Keratinocyte (primary cell): ENCODE measurements at regions not wholly inside any gene's neighbourhood (a gene's known extent, or its start where the extent isn't known, plus 50 kb on each side); places are given as distances from the start of the nearest gene placed in this dataset.

Experiments
- DNase-seq: peaks from one replicate; pipeline ENCODE4 v3.0.0-alpha.2; 2011; ENCODE audit warnings: low read depth, missing footprints, low spot score
- FAIRE-seq: peaks from 2 replicates; lab custom pipeline; 2011; peaks lifted over from hg19 to GRCh38; lab: Jason Lieb, UNC
- H2AFZ ChIP-seq: 2 replicates; pipeline ENCODE4 v1.6.0; 2012; ENCODE audit warnings: low read length, control low read depth, inconsistent platforms; ENCODE audit not compliant: control insufficient read depth
- H3K27ac ChIP-seq: 2 replicates; pipeline ENCODE4 v1.5.1; 2011; ENCODE audit warnings: low read length; ENCODE audit not compliant: control insufficient read depth, insufficient read depth
- H3K27me3 ChIP-seq: 3 replicates; pipeline ENCODE4 v1.6.0; 2011; ENCODE audit warnings: low read length; ENCODE audit not compliant: control insufficient read depth, insufficient read depth; ENCODE audit errors: extremely low read depth
- H3K36me3 ChIP-seq, 2 experiments: 2 replicates in 1 of 2; 3 replicates in 1 of 2; pipeline ENCODE4 v1.5.1; 2011; ENCODE audit warnings: low read length in 2 of 2, mild to moderate bottlenecking in 1 of 2; ENCODE audit not compliant: control insufficient read depth in 2 of 2, insufficient read depth in 2 of 2; ENCODE audit errors: extremely low read depth in 1 of 2
- H3K4me1 ChIP-seq: 3 replicates; pipeline ENCODE4 v1.5.1; 2011; ENCODE audit warnings: low read length; ENCODE audit not compliant: control insufficient read depth, insufficient read depth; ENCODE audit errors: extremely low read depth
- H3K4me2 ChIP-seq: 3 replicates; pipeline ENCODE4 v1.6.0; 2011; ENCODE audit warnings: low read depth, low read length; ENCODE audit not compliant: control insufficient read depth, insufficient read depth; ENCODE audit errors: extremely low read depth
- H3K4me3 ChIP-seq, 3 experiments: fragments of 200-600 bp in 1 of 3; sonication (generic) in 1 of 3; 2 replicates in 2 of 3; 3 replicates in 1 of 3; pipeline ENCODE4 v1.5.1; 2011 to 2016; ENCODE audit warnings: low read length in 3 of 3, mild to moderate bottlenecking in 3 of 3, control low read depth in 2 of 3, inconsistent platforms in 1 of 3, low read depth in 1 of 3, mixed read lengths in 1 of 3, mixed run types in 1 of 3, moderate library complexity in 1 of 3; ENCODE audit not compliant: control insufficient read depth in 2 of 3, insufficient read depth in 2 of 3; ENCODE audit errors: extremely low read depth in 1 of 3
- H3K79me2 ChIP-seq: 2 replicates; pipeline ENCODE4 v1.6.0; 2012; ENCODE audit warnings: low read length; ENCODE audit not compliant: control insufficient read depth, insufficient read depth
- H3K9ac ChIP-seq: 3 replicates; pipeline ENCODE4 v1.6.0; 2011; ENCODE audit warnings: low read length; ENCODE audit not compliant: control insufficient read depth, insufficient read depth; ENCODE audit errors: extremely low read depth
- H3K9me1 ChIP-seq: 3 replicates; pipeline ENCODE4 v1.6.0; 2011; ENCODE audit warnings: low read length; ENCODE audit not compliant: control insufficient read depth, insufficient read depth; ENCODE audit errors: extremely low read depth
- H3K9me3 ChIP-seq: 2 replicates; pipeline ENCODE4 v1.5.1; 2012; ENCODE audit warnings: low read depth, low read length; ENCODE audit not compliant: control insufficient read depth
- H4K20me1 ChIP-seq: 3 replicates; pipeline ENCODE4 v1.6.0; 2011; ENCODE audit warnings: low read length; ENCODE audit not compliant: control insufficient read depth, insufficient read depth; ENCODE audit errors: extremely low read depth
- EZH2 ChIP-seq: IDR thresholded peaks from one replicate; pipeline ENCODE4 v1.6.1; 2012; ENCODE audit warnings: inconsistent platforms, mild to moderate bottlenecking, low read length, moderate library complexity
- dilution Hi-C: fragments of 300-500 bp; cut with MboI; formaldehyde crosslinking; loops from one replicate; pipeline ENCODE4 v1.7.0; 2020; ENCODE audit warnings: low sequenced_read_pairs; ENCODE audit not compliant: extremely low pct_ligation_motif_present
- TF ChIP-seq, protein P1 (sequence below), 3 experiments: IDR thresholded peaks in 1 of 3; conservative IDR thresholded peaks in 1 of 3; optimal IDR thresholded peaks in 1 of 3; 2 replicates in 2 of 3; 3 replicates in 1 of 3; pipeline versions ENCODE3 to v1.5.1; 2011; ENCODE audit warnings: low read length in 3 of 3, mild to moderate bottlenecking in 3 of 3, moderate library complexity in 2 of 3, control low read depth in 1 of 3, inconsistent platforms in 1 of 3; ENCODE audit not compliant: insufficient read depth in 2 of 3; ENCODE audit errors: extremely low read depth in 1 of 3

GRCh38 chr10:2139746-2140145 is 402.4 kb upstream of the ADARB2 start:
- Histone ChIP-seq H3K4me1 (no peaks in the 10 kb centered on the region), H3K79me2 (no peaks in the 10 kb centered on the region), H2AFZ (no peak overlapping the region), H4K20me1 (no peaks in the 10 kb centered on the region), H3K9me1 (no peaks in the 10 kb centered on the region), H3K9ac (no peak overlapping the region), H3K9me3 (no peaks in the 10 kb centered on the region), H3K4me2 (no peak overlapping the region), H3K27me3 (no peaks in the 10 kb centered on the region), H3K36me3 (no peaks in the 10 kb centered on the region), H3K4me3 (no peak overlapping the region), H3K27ac (no peak overlapping the region)
- dilution Hi-C loops = no loop called here
- FAIRE-seq (no peak), DNase-seq (no peak)
- TF ChIP-seq EZH2 = no peak
- TF ChIP-seq, protein P1, sequence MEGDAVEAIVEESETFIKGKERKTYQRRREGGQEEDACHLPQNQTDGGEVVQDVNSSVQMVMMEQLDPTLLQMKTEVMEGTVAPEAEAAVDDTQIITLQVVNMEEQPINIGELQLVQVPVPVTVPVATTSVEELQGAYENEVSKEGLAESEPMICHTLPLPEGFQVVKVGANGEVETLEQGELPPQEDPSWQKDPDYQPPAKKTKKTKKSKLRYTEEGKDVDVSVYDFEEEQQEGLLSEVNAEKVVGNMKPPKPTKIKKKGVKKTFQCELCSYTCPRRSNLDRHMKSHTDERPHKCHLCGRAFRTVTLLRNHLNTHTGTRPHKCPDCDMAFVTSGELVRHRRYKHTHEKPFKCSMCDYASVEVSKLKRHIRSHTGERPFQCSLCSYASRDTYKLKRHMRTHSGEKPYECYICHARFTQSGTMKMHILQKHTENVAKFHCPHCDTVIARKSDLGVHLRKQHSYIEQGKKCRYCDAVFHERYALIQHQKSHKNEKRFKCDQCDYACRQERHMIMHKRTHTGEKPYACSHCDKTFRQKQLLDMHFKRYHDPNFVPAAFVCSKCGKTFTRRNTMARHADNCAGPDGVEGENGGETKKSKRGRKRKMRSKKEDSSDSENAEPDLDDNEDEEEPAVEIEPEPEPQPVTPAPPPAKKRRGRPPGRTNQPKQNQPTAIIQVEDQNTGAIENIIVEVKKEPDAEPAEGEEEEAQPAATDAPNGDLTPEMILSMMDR (optimal IDR thresholded peaks at IDR 0.05 in 1 of 3, IDR thresholded peaks at IDR 0.05 in 1 of 3, conservative IDR thresholded peaks at IDR 0.05 in 1 of 3; ENCODE audit: extremely low read depth in 1 of 3, insufficient read depth in 2 of 3, low read length in 3 of 3) = no peak

DNA sequence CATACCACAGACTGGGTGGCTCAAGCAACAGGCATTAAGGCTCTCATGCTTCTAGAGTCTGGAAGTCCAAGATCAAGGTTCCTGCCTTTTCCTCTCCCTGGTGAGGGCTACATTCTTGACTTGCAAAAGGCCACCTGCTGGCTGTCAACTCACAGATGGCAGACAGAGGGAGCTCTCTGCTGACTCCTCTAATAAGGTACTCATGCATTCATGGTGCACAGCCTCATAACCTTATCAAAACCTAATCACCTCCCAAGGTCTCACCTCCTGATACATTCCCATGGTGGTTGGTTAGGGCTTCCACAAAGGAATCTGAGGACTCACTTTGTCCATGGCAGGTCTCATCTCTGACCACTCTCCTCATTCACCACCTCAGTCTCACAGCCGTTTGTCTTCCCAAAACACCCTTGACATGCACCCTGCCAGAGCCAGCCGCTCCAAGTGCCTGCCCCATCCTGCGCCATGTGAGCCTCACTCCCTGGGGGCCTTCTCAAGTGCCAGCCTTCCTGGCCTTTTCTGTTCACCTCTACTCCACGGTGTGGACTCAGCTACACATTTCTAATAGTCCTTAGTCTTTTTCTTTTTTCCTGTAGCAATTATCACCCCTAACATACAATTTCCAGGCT is 400.3 kb upstream of the ADARB2 start:
- FAIRE-seq = no peak
- dilution Hi-C loops = no loop called here
- Histone ChIP-seq H3K4me1 (no peaks in the 10 kb centered on the region), H3K79me2 (no peaks in the 10 kb centered on the region), H4K20me1 (no peaks in the 10 kb centered on the region), H2AFZ (no peak overlapping the region), H3K36me3 (no peaks in the 10 kb centered on the region), H3K9me1 (no peaks in the 10 kb centered on the region), H3K9me3 (no peaks in the 10 kb centered on the region), H3K27ac (no peak overlapping the region), H3K27me3 (no peaks in the 10 kb centered on the region), H3K4me2 (no peak overlapping the region), H3K4me3 (no peak overlapping the region), H3K9ac (no peak overlapping the region)
- no peak for TF ChIP-seq EZH2
- TF ChIP-seq, protein P1 (optimal IDR thresholded peaks at IDR 0.05 in 1 of 3, IDR thresholded peaks at IDR 0.05 in 1 of 3, conservative IDR thresholded peaks at IDR 0.05 in 1 of 3; ENCODE audit: extremely low read depth in 1 of 3, insufficient read depth in 2 of 3, low read length in 3 of 3) = peak; percentile 37 to 65 (median 50)
- DNase-seq = no peak
